SK-N-SH (cell line): ENCODE measurements at regions not wholly inside any gene's neighbourhood (a gene's known extent, or its start where the extent isn't known, plus 50 kb on each side); places are given as distances from the start of the nearest gene placed in this dataset.

Experiments
- CTCF ChIA-PET: fragments of 300-600, 350-600 bp; formaldehyde crosslinking; extraction: SDS; loops from one replicate; lab custom pipeline; 2021; lab: Yijun Ruan, JAX
- POLR2A ChIA-PET: fragments of 350-600 bp; sonication (Branson Sonifier 250); formaldehyde crosslinking; extraction: SDS; loops from one replicate; lab custom pipeline; 2020; ENCODE audit warnings: antibody characterized with exemption, inconsistent platforms; lab: Yijun Ruan, JAX
- DNase-seq: peaks from one replicate; pipeline ENCODE4 v3.0.0; 2012
- H2AFZ ChIP-seq: fragments of 200-600 bp; sonication (generic); 2 replicates; pipeline ENCODE4 v1.8.1; 2016; ENCODE audit warnings: antibody characterized with exemption, mild to moderate bottlenecking, low read depth
- H3F3A ChIP-seq: fragments of 200-600 bp; sonication (generic); replicated peaks from 2 replicates; pipeline ENCODE3; 2016; ENCODE audit warnings: antibody characterized with exemption, mild to moderate bottlenecking; ENCODE audit not compliant: insufficient read depth
- H3K27ac ChIP-seq, 2 experiments: fragments of 200-500 bp in 1 of 2; fragments of 200-600 bp in 1 of 2; sonication (Bioruptor generic) in 1 of 2; sonication (generic), shearing (Covaris generic) in 1 of 2; 2 replicates each; pipeline versions ENCODE4 v1.5.1 to v1.6.1; 2014 to 2016; ENCODE audit warnings: low read depth in 2 of 2, inconsistent platforms in 1 of 2, low read length in 1 of 2, mild to moderate bottlenecking in 1 of 2, mixed read lengths in 1 of 2
- H3K27me3 ChIP-seq: fragments of 200-600 bp; sonication (generic), shearing (Covaris generic); 2 replicates; pipeline ENCODE4 v1.6.1; 2016; ENCODE audit warnings: mixed run types; ENCODE audit not compliant: insufficient read depth
- H3K36me3 ChIP-seq, 2 experiments: fragments of 200-500 bp in 1 of 2; fragments of 200-600 bp in 1 of 2; sonication (Bioruptor generic) in 1 of 2; sonication (generic) in 1 of 2; replicated peaks in 1 of 2; 2 replicates each; pipeline versions ENCODE3 to v1.5.1; 2014 to 2016; ENCODE audit warnings: low read length in 1 of 2, mild to moderate bottlenecking in 1 of 2; ENCODE audit not compliant: insufficient read depth in 2 of 2, control insufficient read depth in 1 of 2
- H3K4me1 ChIP-seq, 2 experiments: fragments of 200-500 bp in 1 of 2; fragments of 200-600 bp in 1 of 2; sonication (Bioruptor generic) in 1 of 2; sonication (generic), shearing (Covaris generic) in 1 of 2; 2 replicates each; pipeline versions ENCODE4 v1.5.1 to v1.6.1; 2014 to 2016; ENCODE audit warnings: low read depth in 1 of 2, low read length in 1 of 2, mixed run types in 1 of 2; ENCODE audit not compliant: insufficient read depth in 2 of 2, control insufficient read depth in 1 of 2
- H3K4me2 ChIP-seq: fragments of 200-600 bp; sonication (generic), shearing (Covaris generic); 2 replicates; pipeline ENCODE4 v1.6.1; 2017; ENCODE audit warnings: mixed run types
- H3K4me3 ChIP-seq, 2 experiments: fragments of 200-500 bp in 1 of 2; fragments of 200-600 bp in 1 of 2; sonication (Bioruptor generic) in 1 of 2; sonication (generic), shearing (Covaris generic) in 1 of 2; 2 replicates each; pipeline versions ENCODE4 v1.5.1 to v1.8.1; 2014 to 2016; ENCODE audit warnings: low read depth in 2 of 2, inconsistent platforms in 1 of 2, low read length in 1 of 2, mild to moderate bottlenecking in 1 of 2, mixed read lengths in 1 of 2, moderate library complexity in 1 of 2
- H3K79me2 ChIP-seq: fragments of 200-600 bp; sonication (generic); 2 replicates; pipeline ENCODE4 v1.8.1; 2017; ENCODE audit warnings: mild to moderate bottlenecking; ENCODE audit not compliant: insufficient read depth
- H3K9ac ChIP-seq: fragments of 200-600 bp; sonication (generic); 2 replicates; pipeline ENCODE4 v1.6.1; 2017; ENCODE audit warnings: mixed run types
- H3K9me2 ChIP-seq: fragments of 200-600 bp; sonication (generic); 2 replicates; pipeline ENCODE4 v1.6.1; 2017; ENCODE audit warnings: mixed run types
- H3K9me3 ChIP-seq: fragments of 200-600 bp; sonication (generic); 2 replicates; pipeline ENCODE4 v1.6.1; 2017; ENCODE audit warnings: mixed run types, mild to moderate bottlenecking, moderate library complexity
- H4K20me1 ChIP-seq: fragments of 200-600 bp; sonication (generic); 2 replicates; pipeline ENCODE4 v1.6.1; 2017; ENCODE audit warnings: mild to moderate bottlenecking, mixed run types; ENCODE audit not compliant: insufficient read depth
- CHD2 ChIP-seq: fragments of 150-350 bp; IDR thresholded peaks from 2 replicates; pipeline ENCODE4 v1.6.1; 2018; ENCODE audit warnings: low read length; ENCODE audit not compliant: partially characterized antibody
- EP300 ChIP-seq, 2 experiments: IDR thresholded peaks; 2 replicates each; pipeline versions ENCODE4 v1.4.0 to v1.6.1; 2012; ENCODE audit warnings: borderline replicate concordance in 1 of 2, low read depth in 1 of 2, low read length in 1 of 2
- EZH2phosphoT487 ChIP-seq: fragments of 200-600 bp; sonication (generic); IDR thresholded peaks from 2 replicates; pipeline ENCODE4 v1.6.1; 2017; ENCODE audit warnings: low read depth, mixed run types, mild to moderate bottlenecking, antibody characterized with exemption, moderate library complexity, borderline replicate concordance
- FOSL2 ChIP-seq: IDR thresholded peaks from 2 replicates; pipeline ENCODE4 v1.4.0; 2012; ENCODE audit warnings: low read depth, mild to moderate bottlenecking, moderate library complexity, borderline replicate concordance
- IRF3 ChIP-seq: fragments of 150-350 bp; IDR thresholded peaks from 2 replicates; pipeline ENCODE4 v1.6.1; 2016; ENCODE audit warnings: mild to moderate bottlenecking, low read depth, low read length
- MEF2A ChIP-seq: IDR thresholded peaks from 2 replicates; pipeline ENCODE4 v1.4.0; 2012; ENCODE audit warnings: low read depth, borderline replicate concordance
- MXI1 ChIP-seq: IDR thresholded peaks from 2 replicates; pipeline ENCODE4 v1.6.1; 2012; ENCODE audit warnings: mild to moderate bottlenecking, low read depth, low read length, improper control_type of control experiment
- NFIC ChIP-seq: IDR thresholded peaks from 2 replicates; pipeline ENCODE4 v1.4.0; 2012; ENCODE audit warnings: borderline replicate concordance
- SMC3 ChIP-seq: IDR thresholded peaks from 2 replicates; pipeline ENCODE4 v1.6.1; 2012; ENCODE audit warnings: low read depth, low read length, improper control_type of control experiment
- YY1 ChIP-seq: IDR thresholded peaks from 2 replicates; pipeline ENCODE4 v1.4.0; 2012; ENCODE audit warnings: low read depth, mild to moderate bottlenecking
- ZBTB33 ChIP-seq: IDR thresholded peaks from 2 replicates; pipeline ENCODE4 v1.4.0; 2012; ENCODE audit warnings: low read depth, borderline replicate concordance
- WGBS: methylation state at CpG from one replicate; pipeline ENCODE4 v1.1.6; 2017; ENCODE audit warnings: low lambda C conversion rate; 5-methylcytosine and 5-hydroxymethylcytosine counted together
- TF ChIP-seq, protein P1 (sequence below): fragments of 150-350 bp; IDR thresholded peaks from 2 replicates; pipeline ENCODE4 v1.6.1; 2017; ENCODE audit warnings: antibody characterized with exemption, low read length, low read depth, borderline replicate concordance
- TF ChIP-seq, protein P2 (sequence below): IDR thresholded peaks from 2 replicates; pipeline ENCODE4 v1.6.1; 2012; ENCODE audit warnings: mild to moderate bottlenecking, low read depth, low read length, moderate library complexity

DNA sequence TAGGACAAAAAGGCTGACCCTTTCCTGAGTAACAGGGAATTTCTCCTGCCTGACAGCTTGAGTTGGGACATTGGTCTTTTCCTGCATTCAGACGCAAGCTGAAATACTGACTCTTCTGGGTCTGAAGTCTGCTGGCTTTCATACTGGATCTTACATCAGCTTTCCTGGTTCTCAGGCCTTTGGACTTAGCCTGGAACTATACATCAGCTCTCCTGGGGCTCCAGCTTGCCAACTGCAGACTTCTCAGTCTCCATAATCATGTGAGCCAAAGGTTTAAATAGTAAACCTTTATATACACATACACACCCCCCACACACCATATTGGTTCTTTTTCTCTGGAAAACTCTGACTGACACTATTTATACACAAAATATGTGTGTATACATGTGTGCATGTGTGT, 59.0 kb upstream of the KCND3 start:
- Histone ChIP-seq H4K20me1 (no peaks in the 10 kb centered on the region), H2AFZ (no peak overlapping the region), H3K9me2 (no peaks in the 10 kb centered on the region), H3K36me3 (no peaks in the 10 kb centered on the region), H3K4me2 (no peak overlapping the region), H3K4me3 (no peak overlapping the region), H3K9ac (no peak overlapping the region), H3K79me2 (no peaks in the 10 kb centered on the region)
- ChIA-PET CTCF (no interaction called here), POLR2A (no interaction called here)
- 67% methylated on average over 1 of the region's 1 CpG for WGBS
- no peak for DNase-seq
- TF ChIP-seq ZBTB33 (no peak), MXI1 (no peak), EP300 (IDR thresholded peaks at IDR 0.05; ENCODE audit: borderline replicate concordance in 1 of 2, low read depth in 1 of 2, low read length in 1 of 2) (no peak), FOSL2 (no peak), IRF3 (no peak), CHD2 (no peak), YY1 (no peak), NFIC (no peak), MEF2A (no peak), EZH2phosphoT487 (no peak), SMC3 (no peak)
- TF ChIP-seq, protein P1, sequence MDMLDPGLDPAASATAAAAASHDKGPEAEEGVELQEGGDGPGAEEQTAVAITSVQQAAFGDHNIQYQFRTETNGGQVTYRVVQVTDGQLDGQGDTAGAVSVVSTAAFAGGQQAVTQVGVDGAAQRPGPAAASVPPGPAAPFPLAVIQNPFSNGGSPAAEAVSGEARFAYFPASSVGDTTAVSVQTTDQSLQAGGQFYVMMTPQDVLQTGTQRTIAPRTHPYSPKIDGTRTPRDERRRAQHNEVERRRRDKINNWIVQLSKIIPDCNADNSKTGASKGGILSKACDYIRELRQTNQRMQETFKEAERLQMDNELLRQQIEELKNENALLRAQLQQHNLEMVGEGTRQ = no peak
- TF ChIP-seq, protein P2, sequence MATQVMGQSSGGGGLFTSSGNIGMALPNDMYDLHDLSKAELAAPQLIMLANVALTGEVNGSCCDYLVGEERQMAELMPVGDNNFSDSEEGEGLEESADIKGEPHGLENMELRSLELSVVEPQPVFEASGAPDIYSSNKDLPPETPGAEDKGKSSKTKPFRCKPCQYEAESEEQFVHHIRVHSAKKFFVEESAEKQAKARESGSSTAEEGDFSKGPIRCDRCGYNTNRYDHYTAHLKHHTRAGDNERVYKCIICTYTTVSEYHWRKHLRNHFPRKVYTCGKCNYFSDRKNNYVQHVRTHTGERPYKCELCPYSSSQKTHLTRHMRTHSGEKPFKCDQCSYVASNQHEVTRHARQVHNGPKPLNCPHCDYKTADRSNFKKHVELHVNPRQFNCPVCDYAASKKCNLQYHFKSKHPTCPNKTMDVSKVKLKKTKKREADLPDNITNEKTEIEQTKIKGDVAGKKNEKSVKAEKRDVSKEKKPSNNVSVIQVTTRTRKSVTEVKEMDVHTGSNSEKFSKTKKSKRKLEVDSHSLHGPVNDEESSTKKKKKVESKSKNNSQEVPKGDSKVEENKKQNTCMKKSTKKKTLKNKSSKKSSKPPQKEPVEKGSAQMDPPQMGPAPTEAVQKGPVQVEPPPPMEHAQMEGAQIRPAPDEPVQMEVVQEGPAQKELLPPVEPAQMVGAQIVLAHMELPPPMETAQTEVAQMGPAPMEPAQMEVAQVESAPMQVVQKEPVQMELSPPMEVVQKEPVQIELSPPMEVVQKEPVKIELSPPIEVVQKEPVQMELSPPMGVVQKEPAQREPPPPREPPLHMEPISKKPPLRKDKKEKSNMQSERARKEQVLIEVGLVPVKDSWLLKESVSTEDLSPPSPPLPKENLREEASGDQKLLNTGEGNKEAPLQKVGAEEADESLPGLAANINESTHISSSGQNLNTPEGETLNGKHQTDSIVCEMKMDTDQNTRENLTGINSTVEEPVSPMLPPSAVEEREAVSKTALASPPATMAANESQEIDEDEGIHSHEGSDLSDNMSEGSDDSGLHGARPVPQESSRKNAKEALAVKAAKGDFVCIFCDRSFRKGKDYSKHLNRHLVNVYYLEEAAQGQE = no peak
- TF ChIP-seq, all 33 proteins: peak for 0
- peaks cover 0 to under 1% of the 10 kb centered on the region in 2 experiments; a peak in 1 of 4 replicates for H3K4me1 ChIP-seq
- no peaks in the 10 kb centered on the region for H3K27me3 ChIP-seq
- no peak overlapping the region for H3K27ac ChIP-seq
- no peaks in the 10 kb centered on the region for H3K9me3 ChIP-seq
- no peaks in the 10 kb centered on the region for H3F3A ChIP-seq
